Smooth muscle cell (in vitro differentiated cells): ENCODE measurements at regions not wholly inside any gene's neighbourhood (a gene's known extent, or its start where the extent isn't known, plus 50 kb on each side); places are given as distances from the start of the nearest gene placed in this dataset.
A peak's percentile ranks its signal among the peaks of the same experiment; 100 is the strongest.

Experiments used
- DNase-seq: peaks from one replicate; lab custom pipeline; 2025; ENCODE audit not compliant: unreplicated experiment; lab: John Stamatoyannopoulos, UW
- H2AFZ ChIP-seq: fragments of 200-600 bp; sonication (generic); 2 replicates; pipeline ENCODE4 v1.6.0; 2016; ENCODE audit warnings: antibody characterized with exemption, low read depth, mild to moderate bottlenecking
- H3F3A ChIP-seq: fragments of 200-600 bp; sonication (generic); 2 replicates; pipeline ENCODE4 v1.6.0; 2017; ENCODE audit warnings: antibody characterized with exemption, low read depth
- H3K27ac ChIP-seq: fragments of 200-600 bp; sonication (generic); 2 replicates; pipeline ENCODE4 v1.5.1; 2016; ENCODE audit warnings: low read depth, mild to moderate bottlenecking
- H3K27me3 ChIP-seq: fragments of 200-600 bp; sonication (generic); 2 replicates; pipeline ENCODE4 v1.6.1; 2016; ENCODE audit warnings: low read depth, mild to moderate bottlenecking
- H3K36me3 ChIP-seq: fragments of 200-600 bp; sonication (generic); 2 replicates; pipeline ENCODE4 v1.5.1; 2016; ENCODE audit warnings: low read depth
- H3K4me1 ChIP-seq: fragments of 200-600 bp; sonication (generic); 2 replicates; pipeline ENCODE4 v1.5.1; 2016; ENCODE audit warnings: low read depth
- H3K4me2 ChIP-seq: fragments of 200-600 bp; sonication (generic); 2 replicates; pipeline ENCODE4 v1.6.0; 2016; ENCODE audit warnings: mild to moderate bottlenecking
- H3K4me3 ChIP-seq: fragments of 200-600 bp; sonication (generic); 2 replicates; pipeline ENCODE4 v1.5.1; 2016; ENCODE audit warnings: mild to moderate bottlenecking
- H3K79me2 ChIP-seq: fragments of 200-600 bp; sonication (generic); 2 replicates; pipeline ENCODE4 v1.6.0; 2016; ENCODE audit warnings: low read depth, mild to moderate bottlenecking
- H3K9ac ChIP-seq: fragments of 200-600 bp; sonication (generic); 2 replicates; pipeline ENCODE4 v1.6.0; 2016; ENCODE audit warnings: low read depth
- H3K9me3 ChIP-seq: fragments of 200-600 bp; sonication (generic); replicated peaks from 2 replicates; pipeline ENCODE4 v1.5.1; 2016; ENCODE audit warnings: low read depth
- H4K20me1 ChIP-seq: fragments of 200-600 bp; sonication (generic); 2 replicates; pipeline ENCODE4 v1.6.0; 2016; ENCODE audit warnings: low read depth
- CTCF ChIP-seq: fragments of 200-600 bp; sonication (generic); IDR thresholded peaks from 2 replicates; pipeline ENCODE4 v1.5.1; 2017; ENCODE audit warnings: borderline replicate concordance, mild to moderate bottlenecking, antibody characterized with exemption; ENCODE audit not compliant: insufficient read depth, poor library complexity, severe bottlenecking
- whole genome bisulfite sequencing: methylation state at CpG from one replicate; pipeline ENCODE4 v1.1.7; 2016; ENCODE audit warnings: low lambda C conversion rate; 5-methylcytosine and 5-hydroxymethylcytosine counted together

GRCh38 chr5:120159155-120159554 is 304.9 kb upstream of the PRR16 start:
- Histone ChIP-seq H3K4me1 (no peaks in the 10 kb centered on the region), H3F3A (no peaks in the 10 kb centered on the region), H3K27me3 (no peaks in the 10 kb centered on the region), H3K36me3 (no peaks in the 10 kb centered on the region), H3K9ac (no peak overlapping the region), H3K4me2 (no peak overlapping the region), H3K27ac (no peak overlapping the region), H3K4me3 (no peak overlapping the region), H4K20me1 (no peaks in the 10 kb centered on the region), H3K79me2 (no peaks in the 10 kb centered on the region), H2AFZ (peak overlapping the region; percentile 22), H3K9me3 (no peaks in the 10 kb centered on the region)
- WGBS: 77% methylated on average over 3 of the region's 3 CpGs
- no peak for TF ChIP-seq CTCF
- DNase-seq: no peak

GRCh38 chr5:120160124-120160895 is 303.8 kb upstream of the PRR16 start:
- Histone ChIP-seq H3K4me2 (no peak overlapping the region), H2AFZ (no peak overlapping the region), H3K4me1 (no peaks in the 10 kb centered on the region), H3K27ac (no peak overlapping the region), H3F3A (no peaks in the 10 kb centered on the region), H3K9ac (no peak overlapping the region), H3K4me3 (no peak overlapping the region), H3K36me3 (no peaks in the 10 kb centered on the region), H4K20me1 (no peaks in the 10 kb centered on the region), H3K27me3 (no peaks in the 10 kb centered on the region), H3K9me3 (no peaks in the 10 kb centered on the region), H3K79me2 (no peaks in the 10 kb centered on the region)
- no peak for DNase-seq
- no peak for TF ChIP-seq CTCF
- 86% methylated on average over 4 of the region's 4 CpGs for WGBS

- Histone ChIP-seq H3K27me3 (no peaks in the 10 kb centered on the region), H3K4me1 (no peaks in the 10 kb centered on the region), H3K4me2 (no peak overlapping the region), H3F3A (no peaks in the 10 kb centered on the region), H3K9ac (no peak overlapping the region), H3K79me2 (no peaks in the 10 kb centered on the region), H3K36me3 (no peaks in the 10 kb centered on the region), H2AFZ (no peak overlapping the region), H3K9me3 (no peaks in the 10 kb centered on the region), H3K27ac (no peak overlapping the region), H3K4me3 (no peak overlapping the region), H4K20me1 (no peaks in the 10 kb centered on the region)
- TF ChIP-seq CTCF: no peak
- DNase-seq: no peak
Observed at GRCh38 chr5:120162321-120162720, 301.8 kb upstream of the PRR16 start.

GRCh38 chr5:120164037-120164436 is 300.1 kb upstream of the PRR16 start:
- Histone ChIP-seq H3K4me2 (no peak overlapping the region), H3K4me3 (no peak overlapping the region)

More at GRCh38 chr5:120164037-120164436, 300.1 kb upstream of the PRR16 start:
- no peaks in the 10 kb centered on the region for H3K36me3 ChIP-seq
- no peaks in the 10 kb centered on the region for H3K79me2 ChIP-seq
- H3F3A ChIP-seq: no peaks in the 10 kb centered on the region
- no peak overlapping the region for H3K27ac ChIP-seq
- DNase-seq: no peak
- H3K4me1 ChIP-seq: no peaks in the 10 kb centered on the region
- no peaks in the 10 kb centered on the region for H3K27me3 ChIP-seq
- no peaks in the 10 kb centered on the region for H4K20me1 ChIP-seq
- no peak for TF ChIP-seq CTCF
- WGBS: 68% methylated on average over 3 of the region's 3 CpGs
- no peak overlapping the region for H3K9ac ChIP-seq
- H3K9me3 ChIP-seq: no peaks in the 10 kb centered on the region
- H2AFZ ChIP-seq: no peak overlapping the region
